ENCODE measurements at regions not wholly inside any gene's neighbourhood (a gene's known extent, or its start where the extent isn't known, plus 50 kb on each side); places are given as distances from the start of the nearest gene placed in this dataset.

DNA sequence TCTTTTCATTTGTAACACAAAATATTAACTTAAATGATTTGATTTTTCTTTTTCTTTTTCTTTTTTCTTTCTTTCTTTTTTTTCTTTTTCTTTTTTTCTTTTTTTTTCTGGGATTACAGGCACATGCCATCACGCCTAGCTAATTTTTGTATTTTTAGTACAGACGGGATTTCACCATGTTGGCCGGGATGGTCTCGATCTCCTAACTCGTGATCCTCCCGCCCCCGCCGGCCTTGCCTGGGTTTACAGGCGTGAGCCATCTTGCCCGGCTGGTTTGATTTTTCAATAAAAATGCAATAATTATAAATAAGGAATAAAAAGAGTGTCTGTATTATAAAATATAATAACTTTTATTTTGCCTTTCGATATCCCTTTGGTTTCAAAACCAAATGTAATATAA lies 146.7 kb upstream of the RGS18 start:
- TF ChIP-seq POLR2AphosphoS5 (IDR thresholded peaks at IDR 0.05), result no peak
- TF ChIP-seq, protein P1, sequence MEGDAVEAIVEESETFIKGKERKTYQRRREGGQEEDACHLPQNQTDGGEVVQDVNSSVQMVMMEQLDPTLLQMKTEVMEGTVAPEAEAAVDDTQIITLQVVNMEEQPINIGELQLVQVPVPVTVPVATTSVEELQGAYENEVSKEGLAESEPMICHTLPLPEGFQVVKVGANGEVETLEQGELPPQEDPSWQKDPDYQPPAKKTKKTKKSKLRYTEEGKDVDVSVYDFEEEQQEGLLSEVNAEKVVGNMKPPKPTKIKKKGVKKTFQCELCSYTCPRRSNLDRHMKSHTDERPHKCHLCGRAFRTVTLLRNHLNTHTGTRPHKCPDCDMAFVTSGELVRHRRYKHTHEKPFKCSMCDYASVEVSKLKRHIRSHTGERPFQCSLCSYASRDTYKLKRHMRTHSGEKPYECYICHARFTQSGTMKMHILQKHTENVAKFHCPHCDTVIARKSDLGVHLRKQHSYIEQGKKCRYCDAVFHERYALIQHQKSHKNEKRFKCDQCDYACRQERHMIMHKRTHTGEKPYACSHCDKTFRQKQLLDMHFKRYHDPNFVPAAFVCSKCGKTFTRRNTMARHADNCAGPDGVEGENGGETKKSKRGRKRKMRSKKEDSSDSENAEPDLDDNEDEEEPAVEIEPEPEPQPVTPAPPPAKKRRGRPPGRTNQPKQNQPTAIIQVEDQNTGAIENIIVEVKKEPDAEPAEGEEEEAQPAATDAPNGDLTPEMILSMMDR (IDR thresholded peaks at IDR 0.05), result no peak
